Epithelial cell of proximal tubule (primary cell): ENCODE measurements at regions not wholly inside any gene's neighbourhood (a gene's known extent, or its start where the extent isn't known, plus 50 kb on each side); places are given as distances from the start of the nearest gene placed in this dataset.
A peak's percentile ranks its signal among the peaks of the same experiment; 100 is the strongest.

Source experiments
- DNase-seq: peaks from one replicate; pipeline ENCODE4 v3.0.0-alpha.2; 2011; ENCODE audit warnings: low read depth
- H3K4me3 ChIP-seq: 2 replicates; pipeline ENCODE4 v1.5.1; 2011; ENCODE audit warnings: low read depth, mild to moderate bottlenecking, low read length
- CTCF ChIP-seq: conservative IDR thresholded peaks from 2 replicates; pipeline ENCODE4 v1.5.1; 2012; ENCODE audit warnings: low read depth, mild to moderate bottlenecking, low read length

GRCh38 chr9:26058111-26058895, 380.1 kb upstream of the TUSC1 start:
- H3K4me3 ChIP-seq: no peak overlapping the region
- TF ChIP-seq CTCF: no peak
- peak; percentile 2 for DNase-seq

- no peak overlapping the region for H3K4me3 ChIP-seq
- DNase-seq: no peak
- TF ChIP-seq CTCF: no peak
Measured at GRCh38 chr9:26057050-26057449, 378.8 kb upstream of the TUSC1 start.

- no peak overlapping the region for H3K4me3 ChIP-seq
- no peak for TF ChIP-seq CTCF
- no peak for DNase-seq
Measured at GRCh38 chr9:26054600-26055520, 376.6 kb upstream of the TUSC1 start.

- no peak for TF ChIP-seq CTCF
- H3K4me3 ChIP-seq: no peak overlapping the region
- DNase-seq: no peak
Measured at GRCh38 chr9:26053954-26054353, 375.7 kb upstream of the TUSC1 start.

GRCh38 chr9:26043431-26043830, 365.2 kb upstream of the TUSC1 start:
- DNase-seq: no peak

GRCh38 chr9:26034786-26035185, 356.5 kb upstream of the TUSC1 start:
- DNase-seq: no peak
- TF ChIP-seq CTCF: no peak
- no peak overlapping the region for H3K4me3 ChIP-seq

More at GRCh38 chr9:26043431-26043830, 365.2 kb upstream of the TUSC1 start:
- no peak for TF ChIP-seq CTCF
- no peak overlapping the region for H3K4me3 ChIP-seq
